Suprapubic skin (tissue), 4 donors: ENCODE measurements at regions not wholly inside any gene's neighbourhood (a gene's known extent, or its start where the extent isn't known, plus 50 kb on each side); places are given as distances from the start of the nearest gene placed in this dataset.

Experiments used
- DNase-seq, 2 donors: peaks; one replicate each; pipeline ENCODE4 v3.0.0-alpha.2; 2019; ENCODE audit warnings: low spot score in 2 of 2
- H3K27ac ChIP-seq: fragments of 200-600 bp; sonication (generic); one replicate; pipeline ENCODE4 v1.5.1; 2019
- H3K27me3 ChIP-seq: fragments of 200-600 bp; sonication (generic); one replicate; pipeline ENCODE4 v1.5.1; 2019
- H3K36me3 ChIP-seq: fragments of 200-600 bp; sonication (generic); one replicate; pipeline ENCODE4 v1.5.1; 2019
- H3K4me1 ChIP-seq: fragments of 200-600 bp; sonication (generic); one replicate; pipeline ENCODE4 v1.5.1; 2019
- H3K4me3 ChIP-seq: fragments of 200-600 bp; sonication (generic); one replicate; pipeline ENCODE4 v1.5.1; 2019; ENCODE audit warnings: mild to moderate bottlenecking
- H3K9me3 ChIP-seq: fragments of 200-600 bp; sonication (generic); one replicate; pipeline ENCODE4 v1.5.1; 2019
- CTCF ChIP-seq, 2 donors: fragments of 200-600 bp in 1 of 2; fragments of 450-650 bp in 1 of 2; sonication (generic) in 1 of 2; IDR thresholded peaks; one replicate each; pipeline ENCODE4 v1.5.1; 2016 to 2019; ENCODE audit warnings: antibody characterized with exemption in 2 of 2, mild to moderate bottlenecking in 1 of 2, moderate library complexity in 1 of 2
- EP300 ChIP-seq: sonication (generic); formaldehyde crosslinking; IDR thresholded peaks from one replicate; pipeline ENCODE4 v1.6.1; 2017; ENCODE audit warnings: antibody characterized with exemption
- POLR2A ChIP-seq, 2 donors: fragments of 450-650 bp; IDR thresholded peaks; one replicate each; pipeline ENCODE4 v1.6.1; 2017; ENCODE audit warnings: antibody characterized with exemption in 2 of 2, mild to moderate bottlenecking in 2 of 2, moderate library complexity in 2 of 2
- POLR2AphosphoS5 ChIP-seq, 3 donors: sonication (generic); formaldehyde crosslinking; IDR thresholded peaks; one replicate each; pipeline ENCODE4 v1.6.1; 2017; ENCODE audit warnings: antibody characterized with exemption in 3 of 3
- WGBS: methylation state at CpG from one replicate; pipeline ENCODE4 v1.1.5; 2018; 5-methylcytosine and 5-hydroxymethylcytosine counted together

GRCh38 chr11:69212798-69213110 is 57.0 kb downstream of the SMIM38 start:
- Histone ChIP-seq H3K27ac (no peak overlapping the region), H3K4me1 (peaks cover 27% of the 10 kb centered on the region), H3K36me3 (no peaks in the 10 kb centered on the region), H3K27me3 (no peaks in the 10 kb centered on the region), H3K9me3 (no peaks in the 10 kb centered on the region), H3K4me3 (no peak overlapping the region)
- DNase-seq, result no peak
- TF ChIP-seq CTCF (IDR thresholded peaks at IDR 0.05) (no peak), EP300 (no peak), POLR2AphosphoS5 (IDR thresholded peaks at IDR 0.05) (no peak), POLR2A (IDR thresholded peaks at IDR 0.05) (no peak)
- 84% methylated on average over 3 of the region's 5 CpGs for WGBS

- Histone ChIP-seq H3K9me3 (no peaks in the 10 kb centered on the region), H3K36me3 (no peaks in the 10 kb centered on the region), H3K4me1 (peaks cover 30% of the 10 kb centered on the region), H3K27ac (no peak overlapping the region), H3K27me3 (no peaks in the 10 kb centered on the region), H3K4me3 (no peak overlapping the region)
- WGBS, result 61% methylated on average over 9 of the region's 9 CpGs
- no peak for DNase-seq
- TF ChIP-seq EP300 (no peak), CTCF (IDR thresholded peaks at IDR 0.05) (no peak), POLR2A (IDR thresholded peaks at IDR 0.05) (no peak), POLR2AphosphoS5 (IDR thresholded peaks at IDR 0.05) (no peak)
Measured at GRCh38 chr11:69213316-69213715, 57.6 kb downstream of the SMIM38 start.

- H3K27ac ChIP-seq, result no peak overlapping the region
- TF ChIP-seq POLR2A (IDR thresholded peaks at IDR 0.05) (no peak), POLR2AphosphoS5 (IDR thresholded peaks at IDR 0.05) (no peak), EP300 (no peak), CTCF (IDR thresholded peaks at IDR 0.05) (no peak)
- peaks cover 30% of the 10 kb centered on the region for H3K4me1 ChIP-seq
- no peaks in the 10 kb centered on the region for H3K36me3 ChIP-seq
- H3K27me3 ChIP-seq, result no peaks in the 10 kb centered on the region
- 88% methylated on average over 1 of the region's 1 CpG for WGBS
- DNase-seq, result no peak
- H3K9me3 ChIP-seq, result no peaks in the 10 kb centered on the region
- H3K4me3 ChIP-seq, result no peak overlapping the region
Measured at GRCh38 chr11:69213964-69214363, 58.2 kb downstream of the SMIM38 start.

GRCh38 chr11:69215216-69215615 is 59.5 kb downstream of the SMIM38 start:
- Histone ChIP-seq H3K9me3 (no peaks in the 10 kb centered on the region), H3K4me1 (peaks cover 31% of the 10 kb centered on the region), H3K27me3 (no peaks in the 10 kb centered on the region), H3K27ac (no peak overlapping the region), H3K4me3 (no peak overlapping the region), H3K36me3 (no peaks in the 10 kb centered on the region)
- TF ChIP-seq EP300, result no peak
- TF ChIP-seq POLR2AphosphoS5 (IDR thresholded peaks at IDR 0.05), result no peak
- TF ChIP-seq POLR2A (IDR thresholded peaks at IDR 0.05), result no peak
- TF ChIP-seq CTCF (IDR thresholded peaks at IDR 0.05), result no peak
- 56% methylated on average over 1 of the region's 1 CpG for WGBS
- DNase-seq, result no peak

GRCh38 chr11:69215784-69216415 is 60.2 kb downstream of the SMIM38 start:
- WGBS, result 31% methylated on average over 6 of the region's 6 CpGs
- Histone ChIP-seq H3K27ac (peak overlapping the region; percentile 40), H3K4me3 (no peak overlapping the region), H3K9me3 (no peaks in the 10 kb centered on the region), H3K27me3 (no peaks in the 10 kb centered on the region), H3K36me3 (no peaks in the 10 kb centered on the region), H3K4me1 (peaks cover 38% of the 10 kb centered on the region)
- no peak for TF ChIP-seq POLR2AphosphoS5 (IDR thresholded peaks at IDR 0.05)
- DNase-seq, result no peak

GRCh38 chr11:69216647-69217051 is 60.9 kb downstream of the SMIM38 start:
- peak in 1 of 2 donors; percentile 48 for DNase-seq
- no peaks in the 10 kb centered on the region for H3K36me3 ChIP-seq
- H3K4me1 ChIP-seq, result peaks cover 40% of the 10 kb centered on the region
- H3K9me3 ChIP-seq, result no peaks in the 10 kb centered on the region
- H3K27me3 ChIP-seq, result no peaks in the 10 kb centered on the region
- 44% methylated on average over 3 of the region's 6 CpGs for WGBS
- peak overlapping the region; percentile 40 for H3K27ac ChIP-seq
- TF ChIP-seq EP300, result no peak
- no peak for TF ChIP-seq POLR2A (IDR thresholded peaks at IDR 0.05)
- TF ChIP-seq POLR2AphosphoS5 (IDR thresholded peaks at IDR 0.05), result no peak
- TF ChIP-seq CTCF (IDR thresholded peaks at IDR 0.05), result no peak
- no peak overlapping the region for H3K4me3 ChIP-seq
